ENCODE measurements at regions not wholly inside any gene's neighbourhood (a gene's known extent, or its start where the extent isn't known, plus 50 kb on each side); places are given as distances from the start of the nearest gene placed in this dataset.

DNA sequence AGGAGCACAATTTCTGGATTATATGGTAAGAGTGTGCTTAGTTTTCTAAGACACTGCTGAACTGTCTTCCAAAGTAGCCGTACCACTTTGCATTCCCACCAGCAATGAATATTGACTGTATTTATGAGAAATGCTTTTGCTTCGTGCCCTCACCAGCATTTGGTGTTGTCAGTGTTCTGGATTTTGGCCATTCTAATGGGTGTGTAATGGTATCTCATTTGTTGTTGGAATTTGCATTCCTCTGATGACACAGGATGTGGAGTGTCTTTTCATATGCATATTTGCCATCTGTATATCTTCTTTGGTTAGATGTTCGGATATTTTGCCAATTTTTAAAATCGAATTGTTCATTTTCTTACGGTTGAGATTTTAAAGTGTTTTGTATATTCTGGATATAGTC lies 558.5 kb upstream of the FZD8 start:
- no peak overlapping the region for H3K4me3 ChIP-seq (ENCODE audit: low read depth, low read length)
- TF ChIP-seq, protein P1, sequence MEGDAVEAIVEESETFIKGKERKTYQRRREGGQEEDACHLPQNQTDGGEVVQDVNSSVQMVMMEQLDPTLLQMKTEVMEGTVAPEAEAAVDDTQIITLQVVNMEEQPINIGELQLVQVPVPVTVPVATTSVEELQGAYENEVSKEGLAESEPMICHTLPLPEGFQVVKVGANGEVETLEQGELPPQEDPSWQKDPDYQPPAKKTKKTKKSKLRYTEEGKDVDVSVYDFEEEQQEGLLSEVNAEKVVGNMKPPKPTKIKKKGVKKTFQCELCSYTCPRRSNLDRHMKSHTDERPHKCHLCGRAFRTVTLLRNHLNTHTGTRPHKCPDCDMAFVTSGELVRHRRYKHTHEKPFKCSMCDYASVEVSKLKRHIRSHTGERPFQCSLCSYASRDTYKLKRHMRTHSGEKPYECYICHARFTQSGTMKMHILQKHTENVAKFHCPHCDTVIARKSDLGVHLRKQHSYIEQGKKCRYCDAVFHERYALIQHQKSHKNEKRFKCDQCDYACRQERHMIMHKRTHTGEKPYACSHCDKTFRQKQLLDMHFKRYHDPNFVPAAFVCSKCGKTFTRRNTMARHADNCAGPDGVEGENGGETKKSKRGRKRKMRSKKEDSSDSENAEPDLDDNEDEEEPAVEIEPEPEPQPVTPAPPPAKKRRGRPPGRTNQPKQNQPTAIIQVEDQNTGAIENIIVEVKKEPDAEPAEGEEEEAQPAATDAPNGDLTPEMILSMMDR (IDR thresholded peaks at IDR 0.05; ENCODE audit: low read depth, low read length, missing control alignments) = no peak
- DNase-seq (ENCODE audit: low read depth) = no peak

DNA sequence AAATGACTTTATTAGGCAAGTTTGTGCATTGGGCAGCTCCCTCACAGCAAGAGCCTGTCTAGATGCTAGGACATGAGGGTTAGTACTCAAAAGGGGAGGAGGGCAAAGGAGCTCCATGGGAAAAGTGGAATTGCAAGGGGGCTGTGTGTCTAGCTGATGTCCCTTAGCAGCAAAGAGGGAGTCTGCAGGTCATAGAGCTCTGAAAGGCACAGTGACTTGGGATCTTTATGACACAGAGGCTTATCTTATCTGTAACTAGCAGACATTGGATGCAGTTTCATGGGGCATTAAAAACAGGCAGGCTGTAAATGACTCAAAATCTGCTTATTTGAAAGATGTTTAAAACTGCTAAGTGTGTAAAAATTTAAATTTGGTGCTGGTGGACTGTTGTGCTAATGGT lies 556.2 kb upstream of the FZD8 start:
- TF ChIP-seq, protein P1 (IDR thresholded peaks at IDR 0.05; ENCODE audit: low read depth, low read length, missing control alignments) = no peak
- no peak for DNase-seq (ENCODE audit: low read depth)
- H3K4me3 ChIP-seq (ENCODE audit: low read depth, low read length) = no peak overlapping the region

DNA sequence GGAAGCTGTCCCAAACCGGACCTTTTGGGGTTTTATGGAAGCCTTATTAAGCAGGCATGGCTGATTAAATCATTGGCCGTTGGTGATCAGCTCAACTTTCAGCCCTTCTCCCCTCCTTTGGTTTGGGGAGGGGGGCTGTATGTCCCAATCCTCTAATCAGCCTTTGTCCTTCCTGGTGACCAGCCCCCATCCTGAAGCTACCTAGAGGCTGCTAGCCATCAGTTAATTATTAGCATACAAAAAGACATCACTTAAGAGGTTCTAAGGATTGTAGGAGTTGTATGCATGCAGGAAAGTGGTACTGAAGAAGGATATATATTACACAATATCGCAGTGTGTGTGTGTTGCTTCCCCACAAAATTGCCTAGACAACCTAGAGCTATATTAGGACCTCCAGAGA lies 553.3 kb upstream of the FZD8 start:
- no peak overlapping the region for H3K4me3 ChIP-seq (ENCODE audit: low read depth, low read length)
- no peak for DNase-seq (ENCODE audit: low read depth)
- TF ChIP-seq, protein P1 (IDR thresholded peaks at IDR 0.05; ENCODE audit: low read depth, low read length, missing control alignments) = no peak

DNA sequence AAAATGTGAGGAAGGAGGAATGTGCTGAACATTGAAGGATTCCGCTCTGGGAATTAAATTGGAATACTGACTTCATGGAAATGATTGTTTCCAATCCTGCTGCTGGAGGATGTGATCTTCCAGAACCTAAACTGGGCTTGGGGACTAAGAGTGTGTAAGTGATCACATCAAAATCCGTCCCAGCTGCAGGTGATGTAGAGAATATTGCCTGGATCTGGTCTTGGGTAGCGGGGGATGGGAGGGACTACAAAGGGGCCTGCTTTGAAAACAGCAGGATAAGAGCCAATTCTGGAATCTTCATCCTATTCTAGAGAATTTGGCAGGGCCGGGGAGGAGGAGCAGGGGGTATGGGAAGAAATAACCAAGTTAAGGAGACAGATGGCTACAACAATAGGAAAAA lies 552.2 kb upstream of the FZD8 start:
- no peak for DNase-seq (ENCODE audit: low read depth)
- TF ChIP-seq, protein P1 (IDR thresholded peaks at IDR 0.05; ENCODE audit: low read depth, low read length, missing control alignments) = no peak

DNA sequence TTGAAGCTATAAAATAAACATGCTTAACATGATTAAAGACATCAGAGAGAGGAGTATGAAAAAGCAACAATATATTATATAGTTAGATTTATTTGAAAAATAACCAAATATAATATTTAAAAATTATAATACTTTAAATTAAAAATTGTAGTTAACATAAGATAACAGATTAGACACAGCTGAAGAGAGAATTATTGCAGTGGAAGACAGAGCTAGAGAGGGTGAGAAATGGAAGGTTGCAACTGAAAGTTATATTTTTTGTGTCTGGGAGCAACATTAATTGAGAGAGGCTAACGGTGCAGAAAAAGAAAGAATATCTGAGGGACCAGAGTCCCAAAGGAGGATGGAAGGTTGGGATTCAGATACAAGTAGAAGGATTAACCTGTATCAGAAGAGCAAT lies 548.9 kb upstream of the FZD8 start:
- TF ChIP-seq, protein P1 (IDR thresholded peaks at IDR 0.05; ENCODE audit: low read depth, low read length, missing control alignments) = no peak
- no peak for DNase-seq (ENCODE audit: low read depth)
- H3K4me3 ChIP-seq (ENCODE audit: low read depth, low read length) = no peak overlapping the region

More for the DNA sequence above, 552.2 kb upstream of the FZD8 start:
- no peak overlapping the region for H3K4me3 ChIP-seq (ENCODE audit: low read depth, low read length)

DNA sequence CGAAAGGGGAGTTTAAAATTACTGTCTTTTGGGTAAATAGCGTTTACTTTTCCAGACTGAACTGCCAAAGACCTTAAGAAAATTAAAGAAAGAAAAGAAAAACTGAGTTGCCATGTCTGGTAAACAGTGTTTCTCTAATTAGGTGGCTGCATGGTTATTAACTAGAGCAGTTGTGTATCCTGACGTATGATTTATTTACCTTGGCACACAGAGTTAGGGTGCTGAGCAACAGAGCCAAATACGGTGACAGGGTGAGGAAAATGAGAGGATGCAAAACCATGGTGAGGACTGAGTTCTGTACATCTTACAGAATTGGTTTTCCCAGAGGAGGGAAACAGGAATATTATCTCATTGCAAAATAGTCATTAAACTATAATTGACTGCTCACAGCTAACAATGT lies 546.4 kb upstream of the FZD8 start:
- DNase-seq (ENCODE audit: low read depth) = no peak
- H3K4me3 ChIP-seq (ENCODE audit: low read depth, low read length) = no peak overlapping the region
- TF ChIP-seq, protein P1 (IDR thresholded peaks at IDR 0.05; ENCODE audit: low read depth, low read length, missing control alignments) = no peak

DNA sequence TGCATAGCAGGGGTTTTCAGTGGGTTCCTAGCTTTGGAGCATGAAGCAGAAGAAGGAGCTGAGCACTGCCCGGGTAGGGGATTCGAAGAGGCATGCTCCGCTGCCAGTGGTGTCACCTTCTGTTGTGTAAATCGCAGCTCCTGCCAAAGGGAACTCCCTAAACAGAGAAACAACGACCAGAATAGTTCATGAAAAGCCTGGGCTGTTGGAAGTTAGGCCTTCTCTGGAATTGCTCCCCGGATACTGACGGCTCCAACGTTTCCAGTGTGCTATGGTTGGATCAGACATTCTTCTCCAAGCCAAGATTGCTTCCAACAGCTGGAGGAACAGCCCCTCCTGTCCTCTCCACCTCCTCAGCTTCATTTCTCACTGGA lies 546.0 kb upstream of the FZD8 start:
- TF ChIP-seq, protein P1 (IDR thresholded peaks at IDR 0.05; ENCODE audit: low read depth, low read length, missing control alignments) = no peak
- DNase-seq (ENCODE audit: low read depth) = no peak
- no peak overlapping the region for H3K4me3 ChIP-seq (ENCODE audit: low read depth, low read length)
